GM12874 (cell line): ENCODE measurements at regions not wholly inside any gene's neighbourhood (a gene's known extent, or its start where the extent isn't known, plus 50 kb on each side); places are given as distances from the start of the nearest gene placed in this dataset.

Experiments
- TF ChIP-seq, protein P1 (sequence below): IDR thresholded peaks from 2 replicates; pipeline ENCODE4 v1.5.1; 2011; ENCODE audit warnings: low read depth, mild to moderate bottlenecking, control low read depth, low read length, moderate library complexity; ENCODE audit not compliant: insufficient read depth

DNA sequence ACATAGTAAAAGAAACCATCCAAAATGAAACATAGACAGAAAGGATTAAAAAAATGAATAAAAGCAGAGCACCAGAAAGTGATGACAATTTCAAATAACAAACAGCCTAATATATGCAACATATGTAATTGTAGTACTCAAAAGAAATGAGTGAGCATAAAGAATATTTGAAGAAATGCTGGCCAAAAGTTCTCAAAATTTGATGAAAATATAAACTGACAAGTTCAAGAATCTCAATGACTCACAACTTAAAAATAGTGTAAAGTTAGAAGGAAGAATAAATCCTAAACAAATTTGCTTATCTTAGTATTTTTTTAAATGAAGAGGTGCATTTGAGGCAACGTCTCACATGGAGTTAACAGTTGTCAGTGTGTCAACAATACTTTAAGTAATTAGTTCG is 498.9 kb downstream of the SLC6A15 start:
- TF ChIP-seq, protein P1, sequence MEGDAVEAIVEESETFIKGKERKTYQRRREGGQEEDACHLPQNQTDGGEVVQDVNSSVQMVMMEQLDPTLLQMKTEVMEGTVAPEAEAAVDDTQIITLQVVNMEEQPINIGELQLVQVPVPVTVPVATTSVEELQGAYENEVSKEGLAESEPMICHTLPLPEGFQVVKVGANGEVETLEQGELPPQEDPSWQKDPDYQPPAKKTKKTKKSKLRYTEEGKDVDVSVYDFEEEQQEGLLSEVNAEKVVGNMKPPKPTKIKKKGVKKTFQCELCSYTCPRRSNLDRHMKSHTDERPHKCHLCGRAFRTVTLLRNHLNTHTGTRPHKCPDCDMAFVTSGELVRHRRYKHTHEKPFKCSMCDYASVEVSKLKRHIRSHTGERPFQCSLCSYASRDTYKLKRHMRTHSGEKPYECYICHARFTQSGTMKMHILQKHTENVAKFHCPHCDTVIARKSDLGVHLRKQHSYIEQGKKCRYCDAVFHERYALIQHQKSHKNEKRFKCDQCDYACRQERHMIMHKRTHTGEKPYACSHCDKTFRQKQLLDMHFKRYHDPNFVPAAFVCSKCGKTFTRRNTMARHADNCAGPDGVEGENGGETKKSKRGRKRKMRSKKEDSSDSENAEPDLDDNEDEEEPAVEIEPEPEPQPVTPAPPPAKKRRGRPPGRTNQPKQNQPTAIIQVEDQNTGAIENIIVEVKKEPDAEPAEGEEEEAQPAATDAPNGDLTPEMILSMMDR = no peak

DNA sequence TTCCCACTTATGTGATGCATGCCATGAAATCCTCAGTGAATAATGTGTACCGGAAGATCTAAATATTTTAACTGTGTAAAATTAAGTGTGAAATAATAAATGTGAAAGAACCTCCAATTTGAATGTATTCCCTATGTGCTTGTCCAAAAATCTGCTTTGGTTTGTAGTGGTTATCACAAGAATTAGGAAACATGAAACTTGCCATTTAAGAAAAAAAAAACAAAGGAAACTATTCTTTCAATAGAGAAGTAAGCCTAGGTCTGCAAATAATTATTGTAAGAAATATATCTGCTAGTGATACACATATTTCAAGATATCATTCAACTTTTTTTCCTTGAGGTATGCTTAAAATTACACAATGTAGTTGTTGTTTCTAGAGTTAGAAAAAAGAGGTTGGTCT is 500.4 kb downstream of the SLC6A15 start:
- TF ChIP-seq, protein P1 = no peak

DNA sequence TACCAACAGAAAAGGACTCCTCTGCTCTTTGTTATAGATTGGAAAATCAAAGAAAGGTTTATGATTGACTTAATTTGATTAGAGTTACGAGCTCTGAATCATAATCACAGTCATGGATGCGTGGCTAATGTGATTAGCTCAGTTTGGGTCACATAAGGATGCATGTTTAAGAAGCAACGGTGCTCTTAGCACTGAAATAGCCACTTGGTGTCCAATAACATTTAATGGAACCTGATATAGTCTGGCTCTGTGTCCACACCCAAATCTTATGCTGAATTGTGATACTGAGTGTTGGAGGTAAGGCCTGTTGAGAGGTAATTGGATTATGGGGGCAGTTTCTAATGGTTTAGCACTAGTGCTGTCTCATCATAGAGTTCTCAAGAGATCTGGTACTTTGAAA is 501.6 kb downstream of the SLC6A15 start:
- TF ChIP-seq, protein P1 = no peak

DNA sequence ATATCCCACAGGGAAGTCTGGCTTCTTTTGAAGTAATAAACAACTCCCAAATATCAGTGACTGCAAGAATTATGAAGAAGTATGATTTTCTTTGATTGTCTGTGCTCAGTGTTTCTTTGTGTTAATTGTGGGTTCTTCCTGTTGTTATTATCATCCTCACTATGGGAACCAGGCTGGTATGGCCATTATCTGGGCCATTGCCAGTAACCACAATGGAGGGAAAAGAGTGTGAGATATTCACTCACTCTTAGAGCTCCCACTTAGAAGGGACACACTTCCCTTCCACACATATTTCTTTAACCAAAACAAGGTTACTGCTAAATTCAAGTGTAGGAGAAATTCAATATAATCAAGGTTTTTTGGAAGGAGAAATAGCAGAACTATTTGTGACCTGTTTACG is 503.7 kb downstream of the SLC6A15 start:
- TF ChIP-seq, protein P1 = no peak

DNA sequence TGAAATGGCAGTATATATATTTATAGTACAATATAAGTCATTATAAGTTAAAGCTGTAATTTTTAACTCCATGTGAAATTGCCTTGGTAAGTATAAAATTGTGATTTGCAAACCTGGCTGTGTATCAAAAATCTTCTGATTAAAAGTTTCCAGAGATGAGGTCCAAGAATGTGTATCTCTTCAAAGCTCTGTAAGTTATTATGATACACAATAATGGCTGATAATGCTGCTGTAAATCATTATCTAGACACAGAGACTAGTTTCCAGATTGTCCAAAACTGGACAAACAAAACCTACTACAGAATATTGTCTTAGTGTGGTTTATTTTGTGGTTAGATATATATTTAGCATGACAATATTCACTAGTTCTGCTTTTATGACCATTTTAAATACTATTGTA is 514.8 kb downstream of the SLC6A15 start:
- TF ChIP-seq, protein P1 = no peak

DNA sequence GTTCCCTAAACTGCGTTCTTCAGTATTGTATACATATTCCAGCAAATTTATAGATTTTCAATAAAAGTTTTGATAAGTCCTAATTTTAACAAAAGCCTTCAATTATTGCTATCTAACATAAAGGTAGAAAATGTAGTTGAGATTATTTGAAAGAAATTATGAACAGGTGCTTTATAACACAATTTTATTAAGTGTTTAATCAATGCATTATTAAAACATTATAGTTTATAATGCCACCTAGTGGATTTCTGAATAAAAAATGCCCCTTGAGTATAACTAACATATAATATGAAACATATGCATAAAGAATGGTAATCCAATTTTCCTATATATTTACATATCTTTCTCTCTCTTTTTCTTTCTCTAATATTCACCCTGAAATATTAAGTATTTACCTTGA is 515.3 kb downstream of the SLC6A15 start:
- TF ChIP-seq, protein P1 = no peak

DNA sequence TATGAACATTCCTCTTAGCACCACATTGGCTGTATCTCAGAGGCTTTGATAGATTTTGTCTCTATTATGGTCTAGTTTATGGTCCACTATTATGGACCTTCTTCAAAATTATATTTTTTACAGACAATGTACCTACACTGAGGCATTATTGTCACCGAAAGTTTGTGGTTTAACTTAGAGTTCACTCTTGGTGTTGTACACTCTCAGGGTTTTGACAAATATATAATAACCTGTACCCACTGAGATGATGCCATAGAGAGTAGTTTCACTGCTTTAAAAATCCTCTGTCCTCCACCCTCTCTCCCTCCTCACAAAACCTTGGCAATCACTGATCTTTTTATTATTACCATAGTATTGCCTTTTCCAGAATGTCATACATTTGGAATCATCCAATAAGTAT is 528.2 kb downstream of the SLC6A15 start:
- TF ChIP-seq, protein P1 = no peak

DNA sequence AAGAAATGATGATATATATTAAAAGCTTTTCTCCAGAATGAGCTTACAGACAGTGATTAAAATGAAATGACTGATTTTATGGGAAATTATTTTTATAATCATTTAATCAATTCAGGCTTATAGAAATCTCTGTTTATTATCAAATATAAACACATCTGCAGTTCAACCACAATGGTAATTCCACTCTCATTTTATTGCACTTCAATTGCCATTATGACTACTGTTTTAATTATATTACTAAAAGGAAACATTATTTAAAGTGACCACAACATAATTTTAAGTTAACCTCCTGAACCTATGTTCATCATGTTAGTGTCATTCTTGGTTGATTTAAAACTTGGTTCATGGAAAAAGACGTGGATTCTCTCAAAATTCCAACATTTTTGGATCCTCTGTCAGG is 536.3 kb downstream of the SLC6A15 start:
- TF ChIP-seq, protein P1 = no peak
